ENCODE measurements at regions not wholly inside any gene's neighbourhood (a gene's known extent, or its start where the extent isn't known, plus 50 kb on each side); places are given as distances from the start of the nearest gene placed in this dataset.

DNA sequence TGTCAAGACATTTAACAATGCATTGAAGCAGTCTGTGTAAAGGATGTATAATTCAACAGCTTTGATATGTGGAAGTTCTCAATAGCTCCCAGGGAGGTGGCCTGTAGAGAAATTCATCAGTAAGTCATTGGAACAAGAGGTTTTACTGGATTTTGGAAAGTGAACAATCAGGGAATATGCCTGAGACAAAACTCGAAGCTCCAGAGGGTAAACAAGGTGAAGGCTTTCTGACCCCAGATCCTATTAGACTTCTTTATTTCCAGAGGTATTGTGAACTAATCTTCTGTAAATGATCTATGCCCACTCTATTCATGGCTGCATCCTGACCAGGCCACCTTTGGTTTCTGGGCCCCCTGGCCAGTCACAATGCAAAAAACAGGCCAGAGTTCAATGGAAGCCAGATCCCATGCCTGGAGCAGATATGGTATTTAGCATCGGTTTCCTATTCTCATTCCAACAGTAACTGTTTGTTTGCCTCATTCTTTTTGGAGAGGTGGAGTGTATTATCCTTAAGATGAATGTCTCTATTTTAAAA, 177.3 kb downstream of the SATB1 start:
- ChIA-PET POLR2A (no interaction called here), CTCF (interaction anchor here (0.7 to 1.1 kb wide), 3 partner anchors 104 to 147 kb away, joined by 3 to 4 read pairs (median 3); no protein-coding TSS in a partner anchor)
- H2AFZ ChIP-seq (ENCODE audit: low read depth) = no peak overlapping the region
- H3K4me2 ChIP-seq = no peak overlapping the region
- no peaks in the 10 kb centered on the region for H3K9me3 ChIP-seq
- H3K36me3 ChIP-seq (replicated peaks in 1 of 2; ENCODE audit: control insufficient read depth in 1 of 2, insufficient read depth in 2 of 2, low read length in 1 of 2) = no peaks in the 10 kb centered on the region
- TF ChIP-seq, protein P1, sequence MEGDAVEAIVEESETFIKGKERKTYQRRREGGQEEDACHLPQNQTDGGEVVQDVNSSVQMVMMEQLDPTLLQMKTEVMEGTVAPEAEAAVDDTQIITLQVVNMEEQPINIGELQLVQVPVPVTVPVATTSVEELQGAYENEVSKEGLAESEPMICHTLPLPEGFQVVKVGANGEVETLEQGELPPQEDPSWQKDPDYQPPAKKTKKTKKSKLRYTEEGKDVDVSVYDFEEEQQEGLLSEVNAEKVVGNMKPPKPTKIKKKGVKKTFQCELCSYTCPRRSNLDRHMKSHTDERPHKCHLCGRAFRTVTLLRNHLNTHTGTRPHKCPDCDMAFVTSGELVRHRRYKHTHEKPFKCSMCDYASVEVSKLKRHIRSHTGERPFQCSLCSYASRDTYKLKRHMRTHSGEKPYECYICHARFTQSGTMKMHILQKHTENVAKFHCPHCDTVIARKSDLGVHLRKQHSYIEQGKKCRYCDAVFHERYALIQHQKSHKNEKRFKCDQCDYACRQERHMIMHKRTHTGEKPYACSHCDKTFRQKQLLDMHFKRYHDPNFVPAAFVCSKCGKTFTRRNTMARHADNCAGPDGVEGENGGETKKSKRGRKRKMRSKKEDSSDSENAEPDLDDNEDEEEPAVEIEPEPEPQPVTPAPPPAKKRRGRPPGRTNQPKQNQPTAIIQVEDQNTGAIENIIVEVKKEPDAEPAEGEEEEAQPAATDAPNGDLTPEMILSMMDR (IDR thresholded peaks at IDR 0.05) = no peak
- no peak for TF ChIP-seq TAF1 (IDR thresholded peaks at IDR 0.05; ENCODE audit: borderline replicate concordance, low read depth, low read length)
- TF ChIP-seq SMC3 (IDR thresholded peaks at IDR 0.05; ENCODE audit: low read depth, low read length) = no peak
- no peak for TF ChIP-seq RCOR1 (IDR thresholded peaks at IDR 0.05; ENCODE audit: low read length)
- no peak for TF ChIP-seq USF1 (IDR thresholded peaks at IDR 0.05; ENCODE audit: borderline replicate concordance, low read depth)
- TF ChIP-seq EP300 (IDR thresholded peaks at IDR 0.05; ENCODE audit: borderline replicate concordance in 1 of 2, low read depth in 1 of 2, low read length in 1 of 2) = no peak
- H3K9ac ChIP-seq = no peak overlapping the region
- H3K27me3 ChIP-seq (ENCODE audit: insufficient read depth) = no peaks in the 10 kb centered on the region
- H4K20me1 ChIP-seq (ENCODE audit: insufficient read depth) = no peaks in the 10 kb centered on the region
- DNase-seq = no peak
- no peak overlapping the region for H3K4me3 ChIP-seq (ENCODE audit: low read depth in 2 of 2, low read length in 1 of 2)
- no peaks in the 10 kb centered on the region for H3F3A ChIP-seq (replicated peaks; ENCODE audit: insufficient read depth)
- 37% methylated on average over 2 of the region's 2 CpGs for WGBS (ENCODE audit: low lambda C conversion rate)
- no peaks in the 10 kb centered on the region for H3K79me2 ChIP-seq (ENCODE audit: insufficient read depth)
- peaks cover 0 to 3% of the 10 kb centered on the region in 2 experiments; a peak in 1 of 4 replicates for H3K4me1 ChIP-seq (ENCODE audit: control insufficient read depth in 1 of 2, insufficient read depth in 2 of 2, low read depth in 1 of 2, low read length in 1 of 2)
- no peaks in the 10 kb centered on the region for H3K9me2 ChIP-seq
- H3K27ac ChIP-seq (ENCODE audit: low read depth in 2 of 2, low read length in 1 of 2) = no peak overlapping the region

GRCh38 chr3:18247139-18247695, 177.9 kb downstream of the SATB1 start:
- CTCF ChIA-PET = interaction anchor here (0.7 to 1.2 kb wide), 4 partner anchors 35 to 147 kb away, joined by 3 to 4 read pairs (median 3); no protein-coding TSS in a partner anchor
- Histone ChIP-seq H3K9me2 (no peaks in the 10 kb centered on the region), H3K4me3 (ENCODE audit: low read depth in 2 of 2, low read length in 1 of 2) (no peak overlapping the region), H3K9ac (no peak overlapping the region), H3K4me2 (no peak overlapping the region), H3K9me3 (no peaks in the 10 kb centered on the region), H3K36me3 (replicated peaks in 1 of 2; ENCODE audit: control insufficient read depth in 1 of 2, insufficient read depth in 2 of 2, low read length in 1 of 2) (no peaks in the 10 kb centered on the region), H4K20me1 (ENCODE audit: insufficient read depth) (no peaks in the 10 kb centered on the region), H3K4me1 (ENCODE audit: control insufficient read depth in 1 of 2, insufficient read depth in 2 of 2, low read depth in 1 of 2, low read length in 1 of 2) (peaks cover 0 to 3% of the 10 kb centered on the region in 2 experiments; a peak in 1 of 4 replicates), H2AFZ (ENCODE audit: low read depth) (no peak overlapping the region), H3K27ac (ENCODE audit: low read depth in 2 of 2, low read length in 1 of 2) (no peak overlapping the region), H3K79me2 (ENCODE audit: insufficient read depth) (no peaks in the 10 kb centered on the region), H3K27me3 (ENCODE audit: insufficient read depth) (no peaks in the 10 kb centered on the region), H3F3A (replicated peaks; ENCODE audit: insufficient read depth) (no peaks in the 10 kb centered on the region)
- POLR2A ChIA-PET = no interaction called here
- no peak for DNase-seq
- no peak for TF ChIP-seq FOSL2 (IDR thresholded peaks at IDR 0.05; ENCODE audit: borderline replicate concordance, low read depth)
- TF ChIP-seq GABPA (IDR thresholded peaks at IDR 0.05; ENCODE audit: low read depth) = no peak
- TF ChIP-seq RCOR1 (IDR thresholded peaks at IDR 0.05; ENCODE audit: low read length) = no peak

Data from SK-N-SH (cell line).